ENCODE measurements at regions not wholly inside any gene's neighbourhood (a gene's known extent, or its start where the extent isn't known, plus 50 kb on each side); places are given as distances from the start of the nearest gene placed in this dataset.

GRCh38 chr16:54521327-54521726 is 234.7 kb upstream of the IRX3 start:
- no peak for TF ChIP-seq FOSB (CRISPR knock-in tag; IDR thresholded peaks at IDR 0.05)
- TF ChIP-seq E2F6 (IDR thresholded peaks at IDR 0.05; ENCODE audit: borderline replicate concordance, low read depth), result no peak
- no peak for TF ChIP-seq ZSCAN20 (CRISPR knock-in tag; IDR thresholded peaks at IDR 0.05)
- no peak for TF ChIP-seq CTCF (IDR thresholded peaks at IDR 0.05)
- TF ChIP-seq POLR2AphosphoS2 (conservative IDR thresholded peaks at IDR 0.05; ENCODE audit: low read length), result no peak
- TF ChIP-seq PBX3 (IDR thresholded peaks at IDR 0.05), result no peak
- TF ChIP-seq CBX2 (IDR thresholded peaks at IDR 0.05; ENCODE audit: borderline replicate concordance, low read depth), result no peak
- no peak for TF ChIP-seq RAD21 (conservative IDR thresholded peaks at IDR 0.05 in 1 of 2, IDR thresholded peaks at IDR 0.05 in 1 of 2)

All from A549 (cell line).